ENCODE measurements at regions not wholly inside any gene's neighbourhood (a gene's known extent, or its start where the extent isn't known, plus 50 kb on each side); places are given as distances from the start of the nearest gene placed in this dataset.
"Not testable (repeated sequence)": the region's sequence is repeated elsewhere in the genome, so short reads cannot be mapped to it uniquely, and the experiment has no call there.

GRCh38 chr4:174183259-174183658 is 100.2 kb downstream of the FBXO8 start:
- TF ChIP-seq CTCF (IDR thresholded peaks at IDR 0.05) = no peak

GRCh38 chr4:174181827-174182226 is 101.6 kb downstream of the FBXO8 start:
- H3K4me3 ChIP-seq = no peak overlapping the region
- no peak overlapping the region for H3K27ac ChIP-seq
- no peak for TF ChIP-seq CTCF (IDR thresholded peaks at IDR 0.05)
- H3K36me3 ChIP-seq = no peaks in the 10 kb centered on the region
- no peaks in the 10 kb centered on the region for H3K9me3 ChIP-seq
- no peak for DNase-seq (ENCODE audit: low spot score in 2 of 2)
- H3K4me1 ChIP-seq = no peaks in the 10 kb centered on the region
- H3K27me3 ChIP-seq = no peaks in the 10 kb centered on the region
- intact Hi-C loops (cut with DNase I) = no loop called here

More at GRCh38 chr4:174183259-174183658, 100.2 kb downstream of the FBXO8 start:
- Histone ChIP-seq H3K27me3 (no peaks in the 10 kb centered on the region), H3K4me3 (no peak overlapping the region), H3K9me3 (no peaks in the 10 kb centered on the region), H3K4me1 (no peaks in the 10 kb centered on the region), H3K36me3 (no peaks in the 10 kb centered on the region), H3K27ac (no peak overlapping the region)
- intact Hi-C loops (cut with DNase I) = no loop called here
- no peak for DNase-seq (ENCODE audit: low spot score in 2 of 2)

DNA sequence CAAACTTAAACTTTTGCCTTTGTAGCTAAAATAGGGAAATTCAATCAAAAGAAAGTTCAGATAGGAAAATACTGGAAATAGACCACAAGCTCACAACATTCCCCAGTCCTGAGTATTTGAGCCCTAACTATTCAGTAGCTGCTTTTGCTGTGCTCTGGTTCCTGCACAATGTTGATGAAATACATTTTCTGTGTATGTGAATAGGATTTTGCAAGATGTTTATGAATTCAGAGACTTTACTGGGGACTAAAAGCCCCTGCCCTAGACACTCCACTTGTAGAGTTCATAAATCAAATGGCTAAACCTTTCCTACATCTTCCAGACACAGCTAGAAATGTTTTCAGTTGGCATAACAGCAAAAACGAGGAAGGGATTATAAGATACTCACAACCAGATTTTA is 105.9 kb downstream of the FBXO8 start:
- no peaks in the 10 kb centered on the region for H3K36me3 ChIP-seq
- intact Hi-C loops (cut with DNase I) = no loop called here
- no peaks in the 10 kb centered on the region for H3K27me3 ChIP-seq
- H3K9me3 ChIP-seq = no peaks in the 10 kb centered on the region
- no peaks in the 10 kb centered on the region for H3K4me1 ChIP-seq
- DNase-seq (ENCODE audit: low spot score in 2 of 2) = no peak
- no peak overlapping the region for H3K27ac ChIP-seq
- H3K4me3 ChIP-seq = no peak overlapping the region
- TF ChIP-seq CTCF (IDR thresholded peaks at IDR 0.05) = no peak

GRCh38 chr4:174175836-174176235 is 107.6 kb downstream of the FBXO8 start:
- H3K27ac ChIP-seq; H3K36me3 ChIP-seq; DNase-seq (ENCODE audit: low spot score in 2 of 2); H3K9me3 ChIP-seq; H3K27me3 ChIP-seq; intact Hi-C loops (cut with DNase I); H3K4me1 ChIP-seq; H3K4me3 ChIP-seq: not testable (repeated sequence)

- DNase-seq (ENCODE audit: low spot score in 2 of 2) = no peak
- Histone ChIP-seq H3K9me3 (no peaks in the 10 kb centered on the region), H3K27ac (no peak overlapping the region), H3K4me1 (no peaks in the 10 kb centered on the region), H3K36me3 (no peaks in the 10 kb centered on the region), H3K27me3 (no peaks in the 10 kb centered on the region), H3K4me3 (no peak overlapping the region)
- intact Hi-C loops (cut with DNase I) = no loop called here
- TF ChIP-seq CTCF (IDR thresholded peaks at IDR 0.05) = no peak
These were observed 110.1 kb downstream of the FBXO8 start for GRCh38 chr4:174173360-174173759.

DNA sequence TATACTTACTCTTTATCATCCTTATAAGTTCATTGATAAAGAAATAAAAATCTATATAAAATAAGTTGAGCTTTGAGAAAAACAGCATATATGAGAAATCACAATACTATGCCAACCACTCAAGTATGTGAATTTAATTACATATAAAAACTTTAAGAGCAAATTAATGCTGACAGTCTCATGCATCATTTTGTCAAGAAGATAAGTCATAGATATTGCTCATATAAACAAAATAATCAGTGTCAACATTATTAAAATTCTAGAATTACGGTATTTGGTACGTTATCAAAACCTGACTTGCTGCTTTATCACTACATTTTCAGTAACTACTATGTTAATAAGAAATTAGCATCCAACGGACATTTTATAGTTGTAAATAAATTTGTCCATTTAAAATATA is 111.2 kb downstream of the FBXO8 start:
- Histone ChIP-seq H3K27ac (no peak overlapping the region), H3K4me3 (no peak overlapping the region), H3K36me3 (no peaks in the 10 kb centered on the region), H3K9me3 (no peaks in the 10 kb centered on the region), H3K27me3 (no peaks in the 10 kb centered on the region), H3K4me1 (no peaks in the 10 kb centered on the region)
- no peak for TF ChIP-seq CTCF (IDR thresholded peaks at IDR 0.05)
- DNase-seq (ENCODE audit: low spot score in 2 of 2) = no peak
- intact Hi-C loops (cut with DNase I) = no loop called here
